ENCODE measurements at regions not wholly inside any gene's neighbourhood (a gene's known extent, or its start where the extent isn't known, plus 50 kb on each side); places are given as distances from the start of the nearest gene placed in this dataset.

- TF ChIP-seq IKZF1 (conservative IDR thresholded peaks at IDR 0.05) (no peak), ZNF24 (IDR thresholded peaks at IDR 0.05) (no peak)
These were observed 237.5 kb upstream of the DIAPH2 start (continued) for GRCh38 chrX:96447161-96447560.

- Histone ChIP-seq H3K9me3 (replicated peaks; ENCODE audit: control insufficient read depth, insufficient read depth, low read length) (no peaks in the 10 kb centered on the region), H3K27ac (ENCODE audit: control insufficient read depth, insufficient read depth) (no peak overlapping the region), H3K79me2 (ENCODE audit: control insufficient read depth, insufficient read depth, low read length) (no peaks in the 10 kb centered on the region), H2AFZ (ENCODE audit: control insufficient read depth, low read depth, low read length) (no peak overlapping the region), H3K9ac (ENCODE audit: control insufficient read depth, insufficient read depth, low read length) (no peak overlapping the region), H3K4me1 (ENCODE audit: control insufficient read depth, insufficient read depth, low read length) (no peaks in the 10 kb centered on the region), H3K4me2 (ENCODE audit: control insufficient read depth, insufficient read depth) (no peak overlapping the region), H3K36me3 (ENCODE audit: control insufficient read depth in 2 of 2, insufficient read depth in 2 of 2, low read length in 1 of 2) (no peaks in the 10 kb centered on the region), H4K20me1 (ENCODE audit: control insufficient read depth, insufficient read depth) (no peaks in the 10 kb centered on the region), H3K27me3 (replicated peaks in 1 of 2; ENCODE audit: control insufficient read depth in 2 of 2, insufficient read depth in 2 of 2, low read length in 1 of 2) (no peaks in the 10 kb centered on the region), H3K4me3 (no peak overlapping the region)
- SMC1A ChIA-PET (ENCODE audit: uncharacterized antibody, unreplicated experiment) = no interaction called here
- CTCF ChIA-PET = no interaction called here
- in situ Hi-C loops (cut with MboI) = no loop called here
- ATAC-seq (no peak), FAIRE-seq (no peak), DNase-seq (ENCODE audit: low read depth, low spot score) (no peak)
- POLR2A ChIA-PET = no interaction called here
- RAD21 ChIA-PET (ENCODE audit: unreplicated experiment) = no interaction called here
- TF ChIP-seq EP300 (IDR thresholded peaks at IDR 0.05; ENCODE audit: borderline replicate concordance in 1 of 2, control insufficient read depth in 1 of 2, low read depth in 2 of 2, low read length in 2 of 2) = no peak
- TF ChIP-seq ZZZ3 (IDR thresholded peaks at IDR 0.05; ENCODE audit: control insufficient read depth, insufficient read length, low read depth) = no peak
- TF ChIP-seq PAX8 (IDR thresholded peaks at IDR 0.05) = no peak
- TF ChIP-seq ZNF687 (IDR thresholded peaks at IDR 0.05) = no peak
- TF ChIP-seq EED (IDR thresholded peaks at IDR 0.05; ENCODE audit: low read depth) = no peak
- TF ChIP-seq SREBF2 (IDR thresholded peaks at IDR 0.05; ENCODE audit: low read length) = no peak
- no peak for TF ChIP-seq ZNF207 (IDR thresholded peaks at IDR 0.05; ENCODE audit: borderline replicate concordance)
- TF ChIP-seq NRF1 (conservative IDR thresholded peaks at IDR 0.05; ENCODE audit: low read depth, low read length) = no peak
- no peak for TF ChIP-seq NFYB (IDR thresholded peaks at IDR 0.05; ENCODE audit: insufficient read depth, low read depth, low read length)
- TF ChIP-seq IRF4 (IDR thresholded peaks at IDR 0.05; ENCODE audit: low read depth, low read length) = no peak
- no peak for TF ChIP-seq PKNOX1 (IDR thresholded peaks at IDR 0.05)
- TF ChIP-seq EGR1 (IDR thresholded peaks at IDR 0.05; ENCODE audit: borderline replicate concordance in 1 of 2, low read depth in 2 of 2, low read length in 2 of 2) = no peak
- TF ChIP-seq IKZF1 (conservative IDR thresholded peaks at IDR 0.05) = no peak
- no peak for TF ChIP-seq SMARCA5 (IDR thresholded peaks at IDR 0.05)
- TF ChIP-seq ETV6 (conservative IDR thresholded peaks at IDR 0.05 in 1 of 2, IDR thresholded peaks at IDR 0.05 in 1 of 2; ENCODE audit: borderline replicate concordance in 1 of 2, low read depth in 1 of 2) = no peak
- no peak for TF ChIP-seq SIN3A (IDR thresholded peaks at IDR 0.05; ENCODE audit: low read depth, low read length)
- no peak for TF ChIP-seq RBBP5 (conservative IDR thresholded peaks at IDR 0.05)
- WGBS (ENCODE audit: insufficient coverage, insufficient replicate concordance, low lambda C conversion rate, missing lambda C conversion rate) = 86% methylated on average over 6 of the region's 6 CpGs
- no TSS peak for BruUV-seq (replicated peaks)
- intact Hi-C loops (cut with micrococcal nuclease; ENCODE audit: unreplicated experiment) = no loop called here
These were observed 235.5 kb upstream of the DIAPH2 start for GRCh38 chrX:96449191-96449590.

Data from GM12878 (cell line).